Ureter (tissue), 1 donor: ENCODE measurements at regions not wholly inside any gene's neighbourhood (a gene's known extent, or its start where the extent isn't known, plus 50 kb on each side); places are given as distances from the start of the nearest gene placed in this dataset.

Experiments
- DNase-seq: peaks from one replicate; pipeline ENCODE4 v3.0.0-alpha.2; 2020; ENCODE audit warnings: low spot score
- donor health status: DM: yes; HTN: yes; CAD: no.

GRCh38 chr3:127135241-127136023, 57.5 kb upstream of the PRR23E start:
- no peak for DNase-seq

GRCh38 chr3:127136024-127136600, 56.8 kb upstream of the PRR23E start:
- no peak for DNase-seq

GRCh38 chr3:127136706-127137105, 56.2 kb upstream of the PRR23E start:
- DNase-seq: no peak

GRCh38 chr3:127137113-127137512, 55.8 kb upstream of the PRR23E start:
- no peak for DNase-seq

GRCh38 chr3:127137757-127138536, 55.0 kb upstream of the PRR23E start:
- no peak for DNase-seq

GRCh38 chr3:127139601-127140500, 53.1 kb upstream of the PRR23E start:
- DNase-seq: no peak

GRCh38 chr3:127140501-127141460, 52.1 kb upstream of the PRR23E start:
- no peak for DNase-seq

GRCh38 chr3:127141921-127142730, 50.8 kb upstream of the PRR23E start:
- no peak for DNase-seq
